OCI-LY1 (cell line): ENCODE measurements at regions not wholly inside any gene's neighbourhood (a gene's known extent, or its start where the extent isn't known, plus 50 kb on each side); places are given as distances from the start of the nearest gene placed in this dataset.
"Not testable (repeated sequence)": the region's sequence is repeated elsewhere in the genome, so short reads cannot be mapped to it uniquely, and the experiment has no call there.

Experiments used
- H2AFZ ChIP-seq: fragments of 200-600 bp; sonication (generic), shearing (Covaris generic); 2 replicates; pipeline ENCODE4 v1.6.0; 2014; ENCODE audit warnings: antibody characterized with exemption, mild to moderate bottlenecking, low read length
- H3F3A ChIP-seq: fragments of 200-600 bp; sonication (generic), shearing (Covaris generic); 2 replicates; pipeline ENCODE4 v1.6.0; 2014; ENCODE audit warnings: mild to moderate bottlenecking, antibody characterized with exemption, low read length, moderate library complexity; ENCODE audit not compliant: insufficient read depth
- H3K27ac ChIP-seq: fragments of 200-600 bp; sonication (generic); 2 replicates; pipeline ENCODE4 v1.5.1; 2014; ENCODE audit warnings: low read length, mixed run types, mild to moderate bottlenecking, low read depth; ENCODE audit not compliant: poor library complexity, severe bottlenecking
- H3K27me3 ChIP-seq: fragments of 200-600 bp; sonication (generic); 2 replicates; pipeline ENCODE4 v1.6.0; 2014; ENCODE audit warnings: antibody characterized with exemption, mild to moderate bottlenecking, low read length, moderate library complexity; ENCODE audit not compliant: insufficient read depth
- H3K36me3 ChIP-seq: fragments of 200-600 bp; sonication (generic); 2 replicates; pipeline ENCODE4 v1.6.1; 2014; ENCODE audit warnings: mild to moderate bottlenecking, antibody characterized with exemption, low read length, moderate library complexity, mixed read lengths; ENCODE audit not compliant: insufficient read depth
- H3K4me1 ChIP-seq: fragments of 200-600 bp; sonication (generic); 2 replicates; pipeline ENCODE4 v1.5.1; 2014; ENCODE audit warnings: mild to moderate bottlenecking, low read length, moderate library complexity; ENCODE audit not compliant: insufficient read depth, severe bottlenecking
- H3K4me2 ChIP-seq: fragments of 200-600 bp; sonication (generic), shearing (Covaris generic); 2 replicates; pipeline ENCODE4 v1.6.1; 2014; ENCODE audit warnings: low read length
- H3K4me3 ChIP-seq: fragments of 200-600 bp; sonication (generic); 2 replicates; pipeline ENCODE4 v1.5.1; 2014; ENCODE audit warnings: low read length, low read depth, mild to moderate bottlenecking, mixed read lengths; ENCODE audit not compliant: poor library complexity, severe bottlenecking
- H3K79me2 ChIP-seq: fragments of 200-600 bp; shearing (Covaris generic); 2 replicates; pipeline ENCODE4 v1.6.1; 2016; ENCODE audit warnings: mixed run types, low read length, mixed read lengths; ENCODE audit not compliant: insufficient read depth
- H3K9ac ChIP-seq: fragments of 200-600 bp; sonication (generic), shearing (Covaris generic); 2 replicates; pipeline ENCODE4 v1.6.1; 2014; ENCODE audit warnings: mild to moderate bottlenecking, low read length, mixed read lengths
- H3K9me2 ChIP-seq: fragments of 200-600 bp; sonication (generic), shearing (Covaris generic); 2 replicates; pipeline ENCODE4 v1.6.1; 2014; ENCODE audit warnings: low read depth, mild to moderate bottlenecking, low read length, mixed read lengths
- H3K9me3 ChIP-seq: fragments of 200-600 bp; shearing (Covaris generic); 2 replicates; pipeline ENCODE4 v1.6.1; 2014; ENCODE audit warnings: low read length, mixed read lengths
- H4K20me1 ChIP-seq: fragments of 200-600 bp; sonication (generic), shearing (Covaris generic); 2 replicates; pipeline ENCODE4 v1.6.0; 2016; ENCODE audit warnings: mild to moderate bottlenecking, low read length; ENCODE audit not compliant: insufficient read depth

GRCh38 chr9:62848258-62848657, 1658.4 kb downstream of the SPATA31A7 start:
- H3K4me3 ChIP-seq, H3K79me2 ChIP-seq, H3K9ac ChIP-seq, H3K9me2 ChIP-seq, H3K9me3 ChIP-seq, H3F3A ChIP-seq, H4K20me1 ChIP-seq, H3K27me3 ChIP-seq, H3K27ac ChIP-seq, H3K36me3 ChIP-seq, H3K4me1 ChIP-seq, H2AFZ ChIP-seq, H3K4me2 ChIP-seq: not testable (repeated sequence)

DNA sequence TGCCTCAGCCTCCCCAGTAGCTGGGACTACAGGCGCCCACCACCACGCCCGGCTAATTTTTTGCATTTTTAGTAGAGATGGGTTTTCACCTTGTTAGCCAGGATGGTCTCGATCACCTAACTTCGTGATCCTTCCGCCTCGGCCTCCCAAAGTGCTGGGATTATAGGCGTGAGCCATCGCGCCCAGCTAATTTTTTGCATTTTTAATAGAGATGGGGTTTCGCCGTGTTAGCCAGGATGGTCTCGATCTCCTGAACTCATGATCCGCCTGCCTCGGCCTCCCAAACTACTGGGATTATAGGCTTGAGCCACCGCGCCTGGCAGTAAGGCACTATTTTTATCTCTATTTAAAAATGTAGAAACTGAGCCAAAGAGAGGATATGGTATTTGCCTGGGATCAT, 1660.2 kb downstream of the SPATA31A7 start:
- not testable (repeated sequence) for H3K9me3 ChIP-seq, H3K27ac ChIP-seq, H3F3A ChIP-seq, H3K9me2 ChIP-seq, H3K36me3 ChIP-seq, H2AFZ ChIP-seq, H3K4me2 ChIP-seq, H3K79me2 ChIP-seq, H3K4me1 ChIP-seq, H3K9ac ChIP-seq, H4K20me1 ChIP-seq, H3K4me3 ChIP-seq, H3K27me3 ChIP-seq

- not testable (repeated sequence) for H3K36me3 ChIP-seq, H3K27ac ChIP-seq, H3K4me3 ChIP-seq, H3K4me2 ChIP-seq, H3K4me1 ChIP-seq, H3K27me3 ChIP-seq, H3K9me3 ChIP-seq, H3K9me2 ChIP-seq, H3F3A ChIP-seq, H2AFZ ChIP-seq, H3K79me2 ChIP-seq, H4K20me1 ChIP-seq, H3K9ac ChIP-seq
These were observed 1667.4 kb downstream of the SPATA31A7 start for GRCh38 chr9:62857280-62857679.

- not testable (repeated sequence) for H3K27me3 ChIP-seq, H3K4me1 ChIP-seq
These were observed 1668.4 kb downstream of the SPATA31A7 start for GRCh38 chr9:62858240-62858639.

DNA sequence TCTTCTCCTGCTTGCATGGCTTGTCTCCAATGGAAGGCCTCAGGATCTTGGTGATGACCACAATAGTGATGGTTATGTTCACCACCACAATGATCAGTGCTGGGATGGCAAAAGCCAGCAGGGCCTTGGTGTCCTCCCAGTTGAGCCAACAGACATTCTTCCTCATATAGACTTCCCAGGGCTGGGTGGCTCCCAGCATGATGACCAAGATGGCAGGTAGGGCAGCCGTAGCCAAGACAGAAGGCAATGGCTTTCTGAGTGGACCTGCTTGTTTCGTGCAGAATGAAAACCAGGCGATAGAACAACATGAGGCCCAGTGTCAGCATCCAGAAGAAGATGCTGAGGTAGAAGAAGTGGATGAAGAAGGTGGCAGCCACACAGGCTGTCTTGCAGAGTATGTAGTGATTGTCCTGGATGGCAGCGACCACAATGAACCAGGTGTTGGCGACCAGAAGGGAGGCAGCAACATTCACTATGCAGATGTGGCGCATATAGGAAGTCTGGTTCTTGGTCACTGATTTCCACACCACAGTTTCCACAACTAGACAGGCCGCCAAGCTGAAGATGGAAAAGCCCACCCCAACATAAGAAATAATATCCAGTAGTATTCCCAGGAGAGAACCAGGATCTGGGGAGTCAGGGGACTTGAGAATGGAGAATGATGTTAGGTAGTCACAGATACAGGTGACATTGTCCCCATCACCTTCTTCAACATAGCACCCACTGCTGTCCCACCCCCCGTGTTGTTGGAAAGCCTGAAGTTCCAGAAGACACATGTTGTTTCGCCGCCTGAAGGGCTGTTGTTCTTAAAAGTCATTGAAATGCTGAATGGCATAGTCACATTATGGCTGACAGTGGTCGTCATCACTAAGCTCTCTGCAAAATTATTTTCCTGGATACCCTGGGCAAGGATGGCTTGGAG, 1671.4 kb downstream of the SPATA31A7 start:
- not testable (repeated sequence) for H3F3A ChIP-seq, H2AFZ ChIP-seq, H3K79me2 ChIP-seq, H3K27me3 ChIP-seq, H3K4me3 ChIP-seq, H3K36me3 ChIP-seq, H3K4me1 ChIP-seq, H4K20me1 ChIP-seq, H3K27ac ChIP-seq, H3K9ac ChIP-seq, H3K9me3 ChIP-seq, H3K9me2 ChIP-seq, H3K4me2 ChIP-seq

More at GRCh38 chr9:62858240-62858639, 1668.4 kb downstream of the SPATA31A7 start:
- H3K9ac ChIP-seq, H3K9me2 ChIP-seq, H3K4me3 ChIP-seq, H4K20me1 ChIP-seq, H3K79me2 ChIP-seq, H3K4me2 ChIP-seq, H3F3A ChIP-seq, H3K27ac ChIP-seq, H3K9me3 ChIP-seq, H2AFZ ChIP-seq, H3K36me3 ChIP-seq: not testable (repeated sequence)

- not testable (repeated sequence) for H3K4me2 ChIP-seq
These were observed 1672.3 kb downstream of the SPATA31A7 start for GRCh38 chr9:62862180-62862579.

DNA sequence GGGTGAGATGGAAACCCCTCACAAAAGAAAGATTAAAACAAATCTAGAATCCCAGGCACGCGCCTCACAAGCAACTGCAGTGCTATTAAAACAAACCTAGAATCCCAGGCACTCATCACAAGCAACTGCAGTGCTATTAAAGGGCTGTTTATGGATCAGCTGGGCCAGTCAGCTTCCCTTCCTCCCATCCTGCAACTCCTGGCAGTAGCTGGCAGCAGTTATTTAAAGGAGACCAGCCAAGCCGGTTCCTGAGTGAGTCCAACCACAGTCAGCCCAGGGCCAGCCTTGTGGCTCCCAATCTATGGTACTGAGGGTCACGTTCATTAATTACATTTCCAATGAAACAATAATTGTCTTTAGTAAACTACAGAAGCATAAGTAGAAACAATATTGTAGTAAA, 1673.5 kb downstream of the SPATA31A7 start:
- not testable (repeated sequence) for H3K4me2 ChIP-seq, H2AFZ ChIP-seq, H3K9me2 ChIP-seq, H4K20me1 ChIP-seq, H3K27ac ChIP-seq, H3K9me3 ChIP-seq, H3K4me3 ChIP-seq, H3K9ac ChIP-seq, H3K27me3 ChIP-seq, H3K4me1 ChIP-seq, H3F3A ChIP-seq, H3K79me2 ChIP-seq, H3K36me3 ChIP-seq

More at GRCh38 chr9:62862180-62862579, 1672.3 kb downstream of the SPATA31A7 start:
- H3K9me3 ChIP-seq, H3F3A ChIP-seq, H3K4me3 ChIP-seq, H3K27ac ChIP-seq, H4K20me1 ChIP-seq, H3K9ac ChIP-seq, H3K4me1 ChIP-seq, H3K36me3 ChIP-seq, H3K9me2 ChIP-seq, H3K27me3 ChIP-seq, H2AFZ ChIP-seq, H3K79me2 ChIP-seq: not testable (repeated sequence)
